ENCODE measurements at regions not wholly inside any gene's neighbourhood (a gene's known extent, or its start where the extent isn't known, plus 50 kb on each side); places are given as distances from the start of the nearest gene placed in this dataset.

DNA sequence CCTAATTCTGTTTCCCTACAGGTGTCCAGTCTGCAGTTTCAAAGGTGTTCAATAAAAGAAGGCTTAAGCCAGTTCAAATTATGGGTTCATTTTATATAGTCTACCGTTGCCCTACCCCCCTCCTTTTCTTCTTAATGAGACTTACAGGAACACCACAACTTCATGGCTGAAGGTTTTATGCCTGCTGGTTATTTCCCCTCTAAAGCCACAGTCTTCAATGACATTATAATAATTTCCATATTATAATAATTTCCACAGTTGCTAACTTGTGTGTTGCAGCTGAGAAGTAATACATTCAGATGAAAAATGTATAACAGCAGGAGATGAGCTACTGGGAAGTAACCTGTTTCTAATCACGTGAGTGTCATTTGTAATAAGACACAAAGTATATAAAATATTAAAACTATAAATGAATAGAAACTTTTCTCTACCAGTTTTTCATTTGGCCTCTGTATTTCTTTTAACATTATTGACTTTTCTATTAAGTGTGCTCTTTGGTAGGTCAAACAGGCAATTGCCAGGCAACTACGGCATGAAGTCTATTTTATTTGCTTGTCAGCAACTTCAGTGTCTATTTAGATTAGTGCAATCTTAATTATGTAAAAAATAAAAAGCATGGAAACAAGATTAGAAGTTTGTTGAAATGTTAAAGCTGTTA is 120.5 kb upstream of the HMHB1 start:
- Histone ChIP-seq H3K23me2 (ENCODE audit: low read depth, low read length) (no peaks in the 10 kb centered on the region), H3K9me3 (ENCODE audit: insufficient read depth in 2 of 2, low read depth in 1 of 2, low read length in 1 of 2) (no peaks in the 10 kb centered on the region), H3K36me3 (ENCODE audit: control insufficient read depth in 2 of 4, insufficient read depth in 4 of 4, low read length in 3 of 4) (no peaks in the 10 kb centered on the region), H4K5ac (ENCODE audit: insufficient read length, low read depth, low read length) (no peak overlapping the region), H2AK5ac (ENCODE audit: low read depth, low read length) (no peak overlapping the region), H3K79me2 (ENCODE audit: control insufficient read depth in 1 of 2, insufficient read depth in 2 of 2, low read length in 2 of 2) (no peaks in the 10 kb centered on the region), H3K23ac (ENCODE audit: insufficient read length) (no peak overlapping the region), H2AFZ (ENCODE audit: low read length) (no peak overlapping the region), H3K4me3 (ENCODE audit: extremely low read depth in 1 of 4, insufficient read depth in 2 of 4, low read depth in 3 of 4, low read length in 4 of 4) (no peak overlapping the region), H2BK12ac (ENCODE audit: low read depth, low read length) (no peak overlapping the region), H3K18ac (ENCODE audit: extremely low read depth, low read length) (no peak overlapping the region), H2BK120ac (replicated peaks; ENCODE audit: low read depth, low read length) (no peak overlapping the region), H3K14ac (ENCODE audit: insufficient read length) (no peak overlapping the region), H3K4me1 (replicated peaks in 1 of 4; ENCODE audit: control insufficient read depth in 3 of 4, insufficient read depth in 4 of 4, low read length in 3 of 4) (no peaks in the 10 kb centered on the region), H2BK15ac (ENCODE audit: low read length) (no peak overlapping the region), H3K27ac (ENCODE audit: low read depth, low read length) (no peak overlapping the region), H3K27me3 (replicated peaks in 1 of 4; ENCODE audit: control insufficient read depth in 3 of 4, extremely low read depth in 1 of 4, insufficient read depth in 3 of 4, low read length in 3 of 4) (no peaks in the 10 kb centered on the region), H3K56ac (replicated peaks; ENCODE audit: insufficient read length, low read depth, low read length) (no peak overlapping the region), H4K8ac (ENCODE audit: extremely low read depth, insufficient read depth, low read length) (no peak overlapping the region), H4K20me1 (replicated peaks in 1 of 2; ENCODE audit: control insufficient read depth in 1 of 2, insufficient read depth in 2 of 2, low read length in 2 of 2) (no peaks in the 10 kb centered on the region), H3K4me2 (ENCODE audit: insufficient read depth in 1 of 2, low read depth in 2 of 2, low read length in 2 of 2) (no peak overlapping the region), H3K4ac (replicated peaks; ENCODE audit: insufficient read length, low read depth, low read length) (no peak overlapping the region), H3K9ac (replicated peaks in 1 of 4; ENCODE audit: extremely low read depth in 1 of 4, low read depth in 3 of 4, low read length in 3 of 4) (no peak overlapping the region), H4K91ac (replicated peaks; ENCODE audit: insufficient read length, low read length) (no peak overlapping the region), H2BK5ac (ENCODE audit: low read depth, low read length) (no peak overlapping the region), H2BK20ac (ENCODE audit: low read length) (no peak overlapping the region), H3K79me1 (ENCODE audit: low read depth, low read length) (no peaks in the 10 kb centered on the region)
- ChIA-PET POLR2A (ENCODE audit: partially characterized antibody) (interaction anchor here (0.9 kb wide), 1 partner anchor 16 kb away, joined by 4 read pairs; no protein-coding TSS in a partner anchor), CTCF (ENCODE audit: partially characterized antibody) (no interaction called here)
- WGBS, 2 experiments (ENCODE audit: extremely low coverage in 1 of 2, insufficient coverage in 1 of 2, insufficient read length in 1 of 2, insufficient replicate concordance in 2 of 2, low coverage in 1 of 2, low lambda C conversion rate in 2 of 2, missing lambda C conversion rate in 1 of 2) = 60% methylated on average over 3 of the region's 3 CpGs; no CpG with 5 or more reads in 1 of the 2 experiments
- FAIRE-seq (no peak), DNase-seq (ENCODE audit: low read depth in 1 of 2, low spot score in 2 of 2) (no peak)
- TF ChIP-seq RBBP5 (IDR thresholded peaks at IDR 0.05; ENCODE audit: borderline replicate concordance, low read depth, low read length) (no peak), SIN3A (conservative IDR thresholded peaks at IDR 0.05 in 1 of 2, IDR thresholded peaks at IDR 0.05 in 1 of 2; ENCODE audit: low read depth in 1 of 2, low read length in 2 of 2) (no peak), RNF2 (IDR thresholded peaks at IDR 0.05; ENCODE audit: borderline replicate concordance, low read depth, low read length, missing control alignments, poor library complexity, severe bottlenecking) (no peak), HDAC6 (IDR thresholded peaks at IDR 0.05; ENCODE audit: low read depth, low read length) (no peak), E2F6 (IDR thresholded peaks at IDR 0.05) (no peak), NRF1 (IDR thresholded peaks at IDR 0.05; ENCODE audit: low read depth, low read length) (no peak), SP2 (IDR thresholded peaks at IDR 0.05; ENCODE audit: low read length) (no peak), EGR1 (IDR thresholded peaks at IDR 0.05; ENCODE audit: borderline replicate concordance, low read depth, low read length) (no peak), POLR2A (IDR thresholded peaks at IDR 0.05; ENCODE audit: control extremely low read depth in 1 of 2, low read depth in 2 of 2, low read length in 2 of 2) (no peak), CEBPB (IDR thresholded peaks at IDR 0.05; ENCODE audit: low read depth, low read length) (no peak), JUND (IDR thresholded peaks at IDR 0.05; ENCODE audit: low read length) (no peak)
- TF ChIP-seq, protein P1, sequence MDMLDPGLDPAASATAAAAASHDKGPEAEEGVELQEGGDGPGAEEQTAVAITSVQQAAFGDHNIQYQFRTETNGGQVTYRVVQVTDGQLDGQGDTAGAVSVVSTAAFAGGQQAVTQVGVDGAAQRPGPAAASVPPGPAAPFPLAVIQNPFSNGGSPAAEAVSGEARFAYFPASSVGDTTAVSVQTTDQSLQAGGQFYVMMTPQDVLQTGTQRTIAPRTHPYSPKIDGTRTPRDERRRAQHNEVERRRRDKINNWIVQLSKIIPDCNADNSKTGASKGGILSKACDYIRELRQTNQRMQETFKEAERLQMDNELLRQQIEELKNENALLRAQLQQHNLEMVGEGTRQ (IDR thresholded peaks at IDR 0.05; ENCODE audit: low read length) = no peak
